Keratinocyte (primary cell): ENCODE measurements at regions not wholly inside any gene's neighbourhood (a gene's known extent, or its start where the extent isn't known, plus 50 kb on each side); places are given as distances from the start of the nearest gene placed in this dataset.

ENCODE experiments used
- CTCF ChIP-seq, 3 experiments: IDR thresholded peaks in 1 of 3; conservative IDR thresholded peaks in 1 of 3; optimal IDR thresholded peaks in 1 of 3; 2 replicates in 2 of 3; 3 replicates in 1 of 3; pipeline versions ENCODE3 to v1.5.1; 2011; ENCODE audit warnings: low read length in 3 of 3, mild to moderate bottlenecking in 3 of 3, moderate library complexity in 2 of 3, control low read depth in 1 of 3, inconsistent platforms in 1 of 3; ENCODE audit not compliant: insufficient read depth in 2 of 3; ENCODE audit errors: extremely low read depth in 1 of 3
- EZH2 ChIP-seq: IDR thresholded peaks from one replicate; pipeline ENCODE4 v1.6.1; 2012; ENCODE audit warnings: inconsistent platforms, mild to moderate bottlenecking, low read length, moderate library complexity

- TF ChIP-seq CTCF (optimal IDR thresholded peaks at IDR 0.05 in 1 of 3, IDR thresholded peaks at IDR 0.05 in 1 of 3, conservative IDR thresholded peaks at IDR 0.05 in 1 of 3; ENCODE audit: extremely low read depth in 1 of 3, insufficient read depth in 2 of 3, low read length in 3 of 3) (no peak), EZH2 (no peak)
These were observed 392.1 kb downstream of the EFNB2 start for GRCh38 chr13:106143392-106143791.
